ENCODE measurements at regions not wholly inside any gene's neighbourhood (a gene's known extent, or its start where the extent isn't known, plus 50 kb on each side); places are given as distances from the start of the nearest gene placed in this dataset.

- 55% methylated on average over 1 of the region's 1 CpG for WGBS (ENCODE audit: low lambda C conversion rate)
- Histone ChIP-seq H3K4me3 (ENCODE audit: low read depth in 2 of 2, low read length in 1 of 2) (no peak overlapping the region), H4K20me1 (ENCODE audit: insufficient read depth) (no peaks in the 10 kb centered on the region), H3K79me2 (ENCODE audit: insufficient read depth) (no peaks in the 10 kb centered on the region), H3F3A (replicated peaks; ENCODE audit: insufficient read depth) (no peaks in the 10 kb centered on the region), H3K4me1 (ENCODE audit: control insufficient read depth in 1 of 2, insufficient read depth in 2 of 2, low read depth in 1 of 2, low read length in 1 of 2) (no peaks in the 10 kb centered on the region), H3K9me2 (no peaks in the 10 kb centered on the region), H3K27me3 (ENCODE audit: insufficient read depth) (no peaks in the 10 kb centered on the region), H3K27ac (ENCODE audit: low read depth in 2 of 2, low read length in 1 of 2) (no peak overlapping the region), H2AFZ (ENCODE audit: low read depth) (no peak overlapping the region), H3K4me2 (no peak overlapping the region), H3K36me3 (replicated peaks in 1 of 2; ENCODE audit: control insufficient read depth in 1 of 2, insufficient read depth in 2 of 2, low read length in 1 of 2) (no peaks in the 10 kb centered on the region), H3K9ac (no peak overlapping the region), H3K9me3 (no peaks in the 10 kb centered on the region)
- no peak for DNase-seq
- ChIA-PET POLR2A (no interaction called here), CTCF (no interaction called here)
- TF ChIP-seq NFIC (IDR thresholded peaks at IDR 0.05; ENCODE audit: borderline replicate concordance) = no peak
- TF ChIP-seq TCF12 (IDR thresholded peaks at IDR 0.05) = no peak
- no peak for TF ChIP-seq FOXJ3 (CRISPR knock-in tag; IDR thresholded peaks at IDR 0.05)
- TF ChIP-seq MAX (IDR thresholded peaks at IDR 0.05; ENCODE audit: low read depth) = no peak
- TF ChIP-seq ELF1 (IDR thresholded peaks at IDR 0.05) = no peak
- no peak for TF ChIP-seq GABPA (IDR thresholded peaks at IDR 0.05; ENCODE audit: low read depth)
- no peak for TF ChIP-seq MEF2A (IDR thresholded peaks at IDR 0.05; ENCODE audit: borderline replicate concordance, low read depth)
- no peak for TF ChIP-seq SIN3A (IDR thresholded peaks at IDR 0.05; ENCODE audit: borderline replicate concordance, low read depth, low read length)
- no peak for TF ChIP-seq FOSL2 (IDR thresholded peaks at IDR 0.05; ENCODE audit: borderline replicate concordance, low read depth)
- no peak for TF ChIP-seq GATA2 (CRISPR knock-in tag; IDR thresholded peaks at IDR 0.05)
- no peak for TF ChIP-seq JUND (IDR thresholded peaks at IDR 0.05)
- no peak for TF ChIP-seq CTCF (IDR thresholded peaks at IDR 0.05)
- no peak for TF ChIP-seq RAD21 (IDR thresholded peaks at IDR 0.05; ENCODE audit: low read length)
- no peak for TF ChIP-seq IRF3 (IDR thresholded peaks at IDR 0.05; ENCODE audit: low read depth, low read length)
- TF ChIP-seq YY1 (IDR thresholded peaks at IDR 0.05; ENCODE audit: low read depth) = no peak
- TF ChIP-seq RCOR1 (IDR thresholded peaks at IDR 0.05; ENCODE audit: low read length) = no peak
- no peak for TF ChIP-seq RFX5 (IDR thresholded peaks at IDR 0.05; ENCODE audit: low read length)
- no peak for TF ChIP-seq RXRA (IDR thresholded peaks at IDR 0.05; ENCODE audit: borderline replicate concordance, low read depth)
- no peak for TF ChIP-seq POLR2AphosphoS5 (IDR thresholded peaks at IDR 0.05; ENCODE audit: low read depth, low read length)
These were observed 197.9 kb upstream of the ANKH start for GRCh38 chr5:15069407-15069905.

- Histone ChIP-seq H3K27me3 (ENCODE audit: insufficient read depth) (no peaks in the 10 kb centered on the region), H3F3A (replicated peaks; ENCODE audit: insufficient read depth) (no peaks in the 10 kb centered on the region), H3K9me2 (no peaks in the 10 kb centered on the region), H3K4me3 (ENCODE audit: low read depth in 2 of 2, low read length in 1 of 2) (no peak overlapping the region), H3K9ac (no peak overlapping the region), H3K9me3 (no peaks in the 10 kb centered on the region), H4K20me1 (ENCODE audit: insufficient read depth) (no peaks in the 10 kb centered on the region), H3K4me1 (ENCODE audit: control insufficient read depth in 1 of 2, insufficient read depth in 2 of 2, low read depth in 1 of 2, low read length in 1 of 2) (no peaks in the 10 kb centered on the region), H3K36me3 (replicated peaks in 1 of 2; ENCODE audit: control insufficient read depth in 1 of 2, insufficient read depth in 2 of 2, low read length in 1 of 2) (no peaks in the 10 kb centered on the region), H2AFZ (ENCODE audit: low read depth) (no peak overlapping the region), H3K79me2 (ENCODE audit: insufficient read depth) (no peaks in the 10 kb centered on the region), H3K4me2 (no peak overlapping the region), H3K27ac (ENCODE audit: low read depth in 2 of 2, low read length in 1 of 2) (no peak overlapping the region)
- CTCF ChIA-PET = no interaction called here
- DNase-seq = no peak
- POLR2A ChIA-PET = no interaction called here
- 41% methylated on average over 2 of the region's 2 CpGs for WGBS (ENCODE audit: low lambda C conversion rate)
- TF ChIP-seq ELF1 (IDR thresholded peaks at IDR 0.05) (no peak), SMC3 (IDR thresholded peaks at IDR 0.05; ENCODE audit: low read depth, low read length) (no peak), JUND (IDR thresholded peaks at IDR 0.05) (no peak), MXI1 (IDR thresholded peaks at IDR 0.05; ENCODE audit: low read depth, low read length) (no peak), TCF12 (IDR thresholded peaks at IDR 0.05) (no peak), USF1 (IDR thresholded peaks at IDR 0.05; ENCODE audit: borderline replicate concordance, low read depth) (no peak), ZBTB33 (IDR thresholded peaks at IDR 0.05; ENCODE audit: borderline replicate concordance, low read depth) (no peak), MEF2A (IDR thresholded peaks at IDR 0.05; ENCODE audit: borderline replicate concordance, low read depth) (no peak), CHD2 (IDR thresholded peaks at IDR 0.05; ENCODE audit: low read length, partially characterized antibody) (no peak), TAF1 (IDR thresholded peaks at IDR 0.05; ENCODE audit: borderline replicate concordance, low read depth, low read length) (no peak), EP300 (IDR thresholded peaks at IDR 0.05; ENCODE audit: borderline replicate concordance in 1 of 2, low read depth in 1 of 2, low read length in 1 of 2) (no peak), RAD21 (IDR thresholded peaks at IDR 0.05; ENCODE audit: low read length) (no peak), FOXJ3 (CRISPR knock-in tag; IDR thresholded peaks at IDR 0.05) (no peak)
These were observed 193.5 kb upstream of the ANKH start for GRCh38 chr5:15065091-15065490.

Measured in SK-N-SH (cell line).